ENCODE measurements at regions not wholly inside any gene's neighbourhood (a gene's known extent, or its start where the extent isn't known, plus 50 kb on each side); places are given as distances from the start of the nearest gene placed in this dataset.
A peak's percentile ranks its signal among the peaks of the same experiment; 100 is the strongest.
"Not testable (repeated sequence)": the region's sequence is repeated elsewhere in the genome, so short reads cannot be mapped to it uniquely, and the experiment has no call there.

- no peak for DNase-seq (ENCODE audit: low spot score)
Measured at GRCh38 chr5:97936231-97936630, 753.2 kb upstream of the RIOK2 start.

GRCh38 chr5:97937846-97938245, 754.8 kb upstream of the RIOK2 start:
- no peak for DNase-seq (ENCODE audit: low spot score)

GRCh38 chr5:97943036-97943435, 760.0 kb upstream of the RIOK2 start:
- no peak for DNase-seq (ENCODE audit: low spot score)

GRCh38 chr5:97951139-97951538, 768.1 kb upstream of the RIOK2 start:
- DNase-seq (ENCODE audit: low spot score): no peak

GRCh38 chr5:97955450-97955849, 772.4 kb upstream of the RIOK2 start:
- no peak for DNase-seq (ENCODE audit: low spot score)

- DNase-seq (ENCODE audit: low spot score): no peak
Measured at GRCh38 chr5:97967292-97967691, 784.2 kb upstream of the RIOK2 start.

GRCh38 chr5:97968346-97968745, 785.3 kb upstream of the RIOK2 start:
- DNase-seq (ENCODE audit: low spot score): no peak

GRCh38 chr5:97979740-97980139, 793.7 kb upstream of the RGMB start:
- DNase-seq (ENCODE audit: low spot score): no peak

GRCh38 chr5:97980291-97980690, 793.2 kb upstream of the RGMB start:
- DNase-seq (ENCODE audit: low spot score): no peak

- peak; percentile 58 for DNase-seq (ENCODE audit: low spot score)
Measured at GRCh38 chr5:97986069-97986468, 787.4 kb upstream of the RGMB start.

GRCh38 chr5:97991236-97991635, 782.2 kb upstream of the RGMB start:
- DNase-seq (ENCODE audit: low spot score): no peak

- DNase-seq (ENCODE audit: low spot score): no peak
Measured at GRCh38 chr5:97998941-97999340, 774.5 kb upstream of the RGMB start.

GRCh38 chr5:98004463-98004862, 769.0 kb upstream of the RGMB start:
- DNase-seq (ENCODE audit: low spot score): no peak

- no peak for DNase-seq (ENCODE audit: low spot score)
Measured at GRCh38 chr5:98016771-98017170, 756.7 kb upstream of the RGMB start.

- not testable (repeated sequence) for DNase-seq (ENCODE audit: low spot score)
Measured at GRCh38 chr5:98030273-98030672, 743.2 kb upstream of the RGMB start.

GRCh38 chr5:98031036-98031435, 742.4 kb upstream of the RGMB start:
- DNase-seq (ENCODE audit: low spot score): not testable (repeated sequence)

- no peak for DNase-seq (ENCODE audit: low spot score)
Measured at GRCh38 chr5:98031496-98031895, 742.0 kb upstream of the RGMB start.

- no peak for DNase-seq (ENCODE audit: low spot score)
Measured at GRCh38 chr5:98031926-98032325, 741.5 kb upstream of the RGMB start.

GRCh38 chr5:98041661-98042060, 731.8 kb upstream of the RGMB start:
- no peak for DNase-seq (ENCODE audit: low spot score)

GRCh38 chr5:98042521-98042920, 730.9 kb upstream of the RGMB start:
- DNase-seq (ENCODE audit: low spot score): no peak

GRCh38 chr5:98042961-98043360, 730.5 kb upstream of the RGMB start:
- no peak for DNase-seq (ENCODE audit: low spot score)

GRCh38 chr5:98050583-98050982, 722.9 kb upstream of the RGMB start:
- DNase-seq (ENCODE audit: low spot score): peak; percentile 30

- DNase-seq (ENCODE audit: low spot score): no peak
Measured at GRCh38 chr5:98053170-98053569, 720.3 kb upstream of the RGMB start.

- no peak for DNase-seq (ENCODE audit: low spot score)
Measured at GRCh38 chr5:98060148-98060547, 713.3 kb upstream of the RGMB start.

GRCh38 chr5:98064118-98064685, 709.3 kb upstream of the RGMB start:
- no peak for DNase-seq (ENCODE audit: low spot score)

Data from SW480 (cell line).